SK-N-SH (cell line): ENCODE measurements at regions not wholly inside any gene's neighbourhood (a gene's known extent, or its start where the extent isn't known, plus 50 kb on each side); places are given as distances from the start of the nearest gene placed in this dataset.

Source experiments
- CTCF ChIA-PET: fragments of 300-600, 350-600 bp; formaldehyde crosslinking; extraction: SDS; loops from one replicate; lab custom pipeline; 2021; lab: Yijun Ruan, JAX
- POLR2A ChIA-PET: fragments of 350-600 bp; sonication (Branson Sonifier 250); formaldehyde crosslinking; extraction: SDS; loops from one replicate; lab custom pipeline; 2020; ENCODE audit warnings: antibody characterized with exemption, inconsistent platforms; lab: Yijun Ruan, JAX
- DNase-seq: peaks from one replicate; pipeline ENCODE4 v3.0.0; 2012
- H2AFZ ChIP-seq: fragments of 200-600 bp; sonication (generic); 2 replicates; pipeline ENCODE4 v1.8.1; 2016; ENCODE audit warnings: antibody characterized with exemption, mild to moderate bottlenecking, low read depth
- H3F3A ChIP-seq: fragments of 200-600 bp; sonication (generic); replicated peaks from 2 replicates; pipeline ENCODE3; 2016; ENCODE audit warnings: antibody characterized with exemption, mild to moderate bottlenecking; ENCODE audit not compliant: insufficient read depth
- H3K27ac ChIP-seq, 2 experiments: fragments of 200-500 bp in 1 of 2; fragments of 200-600 bp in 1 of 2; sonication (Bioruptor generic) in 1 of 2; sonication (generic), shearing (Covaris generic) in 1 of 2; 2 replicates each; pipeline versions ENCODE4 v1.5.1 to v1.6.1; 2014 to 2016; ENCODE audit warnings: low read depth in 2 of 2, inconsistent platforms in 1 of 2, low read length in 1 of 2, mild to moderate bottlenecking in 1 of 2, mixed read lengths in 1 of 2
- H3K27me3 ChIP-seq: fragments of 200-600 bp; sonication (generic), shearing (Covaris generic); 2 replicates; pipeline ENCODE4 v1.6.1; 2016; ENCODE audit warnings: mixed run types; ENCODE audit not compliant: insufficient read depth
- H3K36me3 ChIP-seq, 2 experiments: fragments of 200-500 bp in 1 of 2; fragments of 200-600 bp in 1 of 2; sonication (Bioruptor generic) in 1 of 2; sonication (generic) in 1 of 2; replicated peaks in 1 of 2; 2 replicates each; pipeline versions ENCODE3 to v1.5.1; 2014 to 2016; ENCODE audit warnings: low read length in 1 of 2, mild to moderate bottlenecking in 1 of 2; ENCODE audit not compliant: insufficient read depth in 2 of 2, control insufficient read depth in 1 of 2
- H3K4me1 ChIP-seq, 2 experiments: fragments of 200-500 bp in 1 of 2; fragments of 200-600 bp in 1 of 2; sonication (Bioruptor generic) in 1 of 2; sonication (generic), shearing (Covaris generic) in 1 of 2; 2 replicates each; pipeline versions ENCODE4 v1.5.1 to v1.6.1; 2014 to 2016; ENCODE audit warnings: low read depth in 1 of 2, low read length in 1 of 2, mixed run types in 1 of 2; ENCODE audit not compliant: insufficient read depth in 2 of 2, control insufficient read depth in 1 of 2
- H3K4me2 ChIP-seq: fragments of 200-600 bp; sonication (generic), shearing (Covaris generic); 2 replicates; pipeline ENCODE4 v1.6.1; 2017; ENCODE audit warnings: mixed run types
- H3K4me3 ChIP-seq, 2 experiments: fragments of 200-500 bp in 1 of 2; fragments of 200-600 bp in 1 of 2; sonication (Bioruptor generic) in 1 of 2; sonication (generic), shearing (Covaris generic) in 1 of 2; 2 replicates each; pipeline versions ENCODE4 v1.5.1 to v1.8.1; 2014 to 2016; ENCODE audit warnings: low read depth in 2 of 2, inconsistent platforms in 1 of 2, low read length in 1 of 2, mild to moderate bottlenecking in 1 of 2, mixed read lengths in 1 of 2, moderate library complexity in 1 of 2
- H3K79me2 ChIP-seq: fragments of 200-600 bp; sonication (generic); 2 replicates; pipeline ENCODE4 v1.8.1; 2017; ENCODE audit warnings: mild to moderate bottlenecking; ENCODE audit not compliant: insufficient read depth
- H3K9ac ChIP-seq: fragments of 200-600 bp; sonication (generic); 2 replicates; pipeline ENCODE4 v1.6.1; 2017; ENCODE audit warnings: mixed run types
- H3K9me2 ChIP-seq: fragments of 200-600 bp; sonication (generic); 2 replicates; pipeline ENCODE4 v1.6.1; 2017; ENCODE audit warnings: mixed run types
- H3K9me3 ChIP-seq: fragments of 200-600 bp; sonication (generic); 2 replicates; pipeline ENCODE4 v1.6.1; 2017; ENCODE audit warnings: mixed run types, mild to moderate bottlenecking, moderate library complexity
- H4K20me1 ChIP-seq: fragments of 200-600 bp; sonication (generic); 2 replicates; pipeline ENCODE4 v1.6.1; 2017; ENCODE audit warnings: mild to moderate bottlenecking, mixed run types; ENCODE audit not compliant: insufficient read depth
- CTCF ChIP-seq: fragments of 200-600 bp; sonication (generic); IDR thresholded peaks from 2 replicates; pipeline ENCODE4 v1.6.1; 2017; ENCODE audit warnings: antibody characterized with exemption, mild to moderate bottlenecking, moderate library complexity
- FOXJ3 ChIP-seq: sonication (generic); formaldehyde crosslinking; IDR thresholded peaks from 2 replicates; pipeline ENCODE4 v1.5.1; 2020; ENCODE audit warnings: mild to moderate bottlenecking, missing genetic modification reagents
- GABPA ChIP-seq: IDR thresholded peaks from 2 replicates; pipeline ENCODE4 v1.4.0; 2012; ENCODE audit warnings: low read depth, mild to moderate bottlenecking
- GATA2 ChIP-seq: sonication (generic); formaldehyde crosslinking; IDR thresholded peaks from 2 replicates; pipeline ENCODE4 v1.5.0; 2020; ENCODE audit warnings: mild to moderate bottlenecking, missing genetic modification reagents
- IRF3 ChIP-seq: fragments of 150-350 bp; IDR thresholded peaks from 2 replicates; pipeline ENCODE4 v1.6.1; 2016; ENCODE audit warnings: mild to moderate bottlenecking, low read depth, low read length
- JUND ChIP-seq: IDR thresholded peaks from 2 replicates; pipeline ENCODE4 v1.4.0; 2012
- MAX ChIP-seq: IDR thresholded peaks from 2 replicates; pipeline ENCODE4 v1.4.0; 2012; ENCODE audit warnings: low read depth
- MEF2A ChIP-seq: IDR thresholded peaks from 2 replicates; pipeline ENCODE4 v1.4.0; 2012; ENCODE audit warnings: low read depth, borderline replicate concordance
- MXI1 ChIP-seq: IDR thresholded peaks from 2 replicates; pipeline ENCODE4 v1.6.1; 2012; ENCODE audit warnings: mild to moderate bottlenecking, low read depth, low read length, improper control_type of control experiment
- PBX3 ChIP-seq: IDR thresholded peaks from 2 replicates; pipeline ENCODE4; 2012
- RAD21 ChIP-seq: IDR thresholded peaks from 2 replicates; pipeline ENCODE4 v1.6.1; 2012; ENCODE audit warnings: mild to moderate bottlenecking, low read length
- RCOR1 ChIP-seq: fragments of 150-350 bp; IDR thresholded peaks from 2 replicates; pipeline ENCODE4 v1.6.1; 2017; ENCODE audit warnings: antibody characterized with exemption, low read length
- RFX5 ChIP-seq: IDR thresholded peaks from 2 replicates; pipeline ENCODE4 v1.6.1; 2012; ENCODE audit warnings: mild to moderate bottlenecking, improper control_type of control experiment, low read length
- RXRA ChIP-seq: IDR thresholded peaks from 2 replicates; pipeline ENCODE4 v1.4.0; 2012; ENCODE audit warnings: low read depth, mild to moderate bottlenecking, borderline replicate concordance
- SIN3A ChIP-seq: IDR thresholded peaks from 2 replicates; pipeline ENCODE4 v1.6.1; 2012; ENCODE audit warnings: low read depth, mild to moderate bottlenecking, low read length, moderate library complexity, borderline replicate concordance
- SMC3 ChIP-seq: IDR thresholded peaks from 2 replicates; pipeline ENCODE4 v1.6.1; 2012; ENCODE audit warnings: low read depth, low read length, improper control_type of control experiment
- TAF1 ChIP-seq: IDR thresholded peaks from 2 replicates; pipeline ENCODE4 v1.6.1; 2012; ENCODE audit warnings: low read depth, mild to moderate bottlenecking, low read length, moderate library complexity, borderline replicate concordance
- TEAD4 ChIP-seq: IDR thresholded peaks from 2 replicates; pipeline ENCODE4 v1.4.0; 2012; ENCODE audit warnings: mild to moderate bottlenecking, borderline replicate concordance; ENCODE audit not compliant: insufficient read depth
- USF1 ChIP-seq: IDR thresholded peaks from 2 replicates; pipeline ENCODE4 v1.4.0; 2012; ENCODE audit warnings: low read depth, borderline replicate concordance
- ZBTB33 ChIP-seq: IDR thresholded peaks from 2 replicates; pipeline ENCODE4 v1.4.0; 2012; ENCODE audit warnings: low read depth, borderline replicate concordance
- WGBS: methylation state at CpG from one replicate; pipeline ENCODE4 v1.1.6; 2017; ENCODE audit warnings: low lambda C conversion rate; 5-methylcytosine and 5-hydroxymethylcytosine counted together

GRCh38 chr7:17239046-17239445 is 59.4 kb upstream of the AHR start:
- no peak for DNase-seq
- CTCF ChIA-PET = no interaction called here
- Histone ChIP-seq H3K9me2 (no peaks in the 10 kb centered on the region), H3K79me2 (no peaks in the 10 kb centered on the region), H3K4me3 (no peak overlapping the region), H3K27me3 (peaks cover 7% of the 10 kb centered on the region), H3K4me1 (peaks cover under 1 to 10% of the 10 kb centered on the region in 2 experiments; a peak in 3 of 4 replicates), H3K9ac (no peak overlapping the region), H3K4me2 (no peak overlapping the region), H3K36me3 (no peaks in the 10 kb centered on the region), H3K27ac (no peak overlapping the region), H3F3A (peaks cover 10% of the 10 kb centered on the region), H4K20me1 (no peaks in the 10 kb centered on the region), H2AFZ (no peak overlapping the region; the same call in 1 of the 2 replicates), H3K9me3 (no peaks in the 10 kb centered on the region)
- WGBS = 29% methylated on average over 1 of the region's 1 CpG
- POLR2A ChIA-PET = no interaction called here
- no peak for TF ChIP-seq USF1
- TF ChIP-seq TEAD4 = no peak
- TF ChIP-seq PBX3 = no peak
- TF ChIP-seq MXI1 = no peak
- no peak for TF ChIP-seq JUND

GRCh38 chr7:17239683-17240521 is 58.5 kb upstream of the AHR start:
- Histone ChIP-seq H2AFZ (no peak overlapping the region; the same call in 1 of the 2 replicates), H3K27ac (peak overlapping the region in 1 of 2 experiments; percentile 5; a peak in 1 of 4 replicates), H3K9me3 (no peaks in the 10 kb centered on the region), H3K36me3 (no peaks in the 10 kb centered on the region), H3K27me3 (peaks cover 12% of the 10 kb centered on the region), H3F3A (peaks cover 7% of the 10 kb centered on the region), H3K79me2 (no peaks in the 10 kb centered on the region), H3K9me2 (no peaks in the 10 kb centered on the region), H3K4me3 (no peak overlapping the region), H4K20me1 (no peaks in the 10 kb centered on the region), H3K9ac (no peak overlapping the region), H3K4me1 (peaks cover 0 to 8% of the 10 kb centered on the region in 2 experiments; a peak in 1 of 4 replicates), H3K4me2 (peak overlapping the region; percentile 10; the same call in 1 of the 2 replicates)
- DNase-seq = no peak
- ChIA-PET CTCF (interaction anchor here (0.6 kb wide), 1 partner anchor 10 kb away, joined by 4 read pairs; no protein-coding TSS in a partner anchor), POLR2A (no interaction called here)
- WGBS = 23% methylated on average over 7 of the region's 7 CpGs
- TF ChIP-seq GABPA (no peak), SMC3 (no peak), RCOR1 (no peak), TAF1 (no peak), IRF3 (no peak), RXRA (peak; percentile 78), ZBTB33 (no peak), RFX5 (no peak), SIN3A (no peak), MEF2A (no peak), GATA2 (no peak), FOXJ3 (CRISPR knock-in tag) (no peak), RAD21 (no peak), CTCF (no peak), MAX (no peak)
